PC-9 (cell line): ENCODE measurements at regions not wholly inside any gene's neighbourhood (a gene's known extent, or its start where the extent isn't known, plus 50 kb on each side); places are given as distances from the start of the nearest gene placed in this dataset.
A peak's percentile ranks its signal among the peaks of the same experiment; 100 is the strongest.

Experiments
- BruUV-seq: library from RNA; stranded (reverse); fragments of 400-500 nt; replicated peaks from 2 replicates; lab custom pipeline; 2021; lab: Mats Ljungman, UMichigan
- CTCF ChIA-PET: fragments of 300-600 bp; sonication (Branson Sonifier 250); formaldehyde crosslinking; loops from one replicate; lab custom pipeline; 2022; ENCODE audit warnings: antibody characterized with exemption; lab: Charles Lee
- POLR2A ChIA-PET: fragments of 300-600 bp; sonication (Branson Sonifier 250); formaldehyde crosslinking; loops from one replicate; lab custom pipeline; 2022; ENCODE audit warnings: antibody characterized with exemption; ENCODE audit not compliant: unreplicated experiment; lab: Charles Lee
- DNase-seq, 2 experiments: peaks; one replicate each; pipeline versions ENCODE4 v3.0.0 to v3.0.0-alpha.2; 2015 to 2022; ENCODE audit warnings: mixed read lengths in 1 of 2
- H2AFZ ChIP-seq: fragments of 200-600 bp; sonication (generic); 2 replicates; pipeline ENCODE4 v1.8.1; 2017; ENCODE audit warnings: antibody characterized with exemption
- H3F3A ChIP-seq: fragments of 200-600 bp; sonication (generic); 2 replicates; pipeline ENCODE4 v1.8.1; 2017; ENCODE audit warnings: antibody characterized with exemption, mild to moderate bottlenecking, low read depth; ENCODE audit not compliant: insufficient read depth
- H3K27ac ChIP-seq: fragments of 200-600 bp; sonication (generic); 2 replicates; pipeline ENCODE4 v1.6.1; 2016; ENCODE audit warnings: mixed run types
- H3K27me3 ChIP-seq: fragments of 200-600 bp; sonication (generic); 2 replicates; pipeline ENCODE4 v1.6.1; 2016; ENCODE audit warnings: low read depth, mixed run types; ENCODE audit not compliant: insufficient read depth
- H3K36me3 ChIP-seq: fragments of 200-600 bp; sonication (generic); 2 replicates; pipeline ENCODE4 v1.6.1; 2016; ENCODE audit warnings: low read depth, mixed run types
- H3K4me1 ChIP-seq: fragments of 200-600 bp; sonication (generic); replicated peaks from 2 replicates; pipeline ENCODE4 v1.6.1; 2016; ENCODE audit warnings: mixed run types; ENCODE audit not compliant: insufficient read depth
- H3K4me2 ChIP-seq: fragments of 200-600 bp; sonication (generic); 2 replicates; pipeline ENCODE4 v1.6.1; 2017; ENCODE audit warnings: mixed run types
- H3K4me3 ChIP-seq: fragments of 200-600 bp; sonication (generic); 2 replicates; pipeline ENCODE4 v1.6.1; 2016; ENCODE audit warnings: mixed run types
- H3K79me2 ChIP-seq: fragments of 200-600 bp; sonication (generic); 2 replicates; pipeline ENCODE4 v1.6.1; 2017; ENCODE audit warnings: low read depth, mixed run types
- H3K9me2 ChIP-seq: fragments of 200-600 bp; sonication (generic); 2 replicates; pipeline ENCODE4 v1.8.1; 2017; ENCODE audit warnings: mild to moderate bottlenecking; ENCODE audit not compliant: insufficient read depth
- H3K9me3 ChIP-seq: fragments of 200-600 bp; sonication (generic); 2 replicates; pipeline ENCODE4 v1.8.1; 2016; ENCODE audit warnings: low read depth; ENCODE audit not compliant: insufficient read depth
- H4K20me1 ChIP-seq: fragments of 200-600 bp; sonication (generic); 2 replicates; pipeline ENCODE4 v1.8.1; 2017; ENCODE audit not compliant: insufficient read depth
- CTCF ChIP-seq: fragments of 200-600 bp; sonication (generic); conservative IDR thresholded peaks from 2 replicates; pipeline ENCODE4 v1.6.1; 2017; ENCODE audit warnings: mixed run types, antibody characterized with exemption, mild to moderate bottlenecking, moderate library complexity
- EZH2 ChIP-seq: fragments of 200-600 bp; sonication (generic); IDR thresholded peaks from 2 replicates; pipeline ENCODE4 v1.8.0; 2017; ENCODE audit warnings: antibody characterized with exemption, low read depth
- intact Hi-C: fragments of 100-400 bp; cut with micrococcal nuclease; formaldehyde crosslinking; loops from one replicate; pipeline ENCODE4 v1.10.0; 2022; ENCODE audit not compliant: unreplicated experiment

- H3F3A ChIP-seq, result no peaks in the 10 kb centered on the region
- H3K27ac ChIP-seq, result no peak overlapping the region
- no TSS peak for BruUV-seq
- intact Hi-C loops, result no loop called here
- CTCF ChIA-PET, result no interaction called here
- no peaks in the 10 kb centered on the region for H3K4me1 ChIP-seq
- H3K27me3 ChIP-seq, result no peaks in the 10 kb centered on the region
- no peaks in the 10 kb centered on the region for H3K9me3 ChIP-seq
- no peak overlapping the region for H3K4me3 ChIP-seq
- H3K9me2 ChIP-seq, result no peaks in the 10 kb centered on the region
- no peaks in the 10 kb centered on the region for H3K36me3 ChIP-seq
- H4K20me1 ChIP-seq, result no peaks in the 10 kb centered on the region
- H2AFZ ChIP-seq, result no peak overlapping the region
- no peaks in the 10 kb centered on the region for H3K79me2 ChIP-seq
- no peak overlapping the region for H3K4me2 ChIP-seq
- POLR2A ChIA-PET, result no interaction called here
- no peak for DNase-seq
- TF ChIP-seq CTCF, result no peak
- TF ChIP-seq EZH2, result no peak
Measured at GRCh38 chr4:119797238-119797894, 168.8 kb upstream of the PDE5A start.

GRCh38 chr4:119795986-119796578 is 167.5 kb upstream of the PDE5A start:
- H3K27me3 ChIP-seq, result no peaks in the 10 kb centered on the region
- no peak overlapping the region for H3K4me3 ChIP-seq
- H3K9me2 ChIP-seq, result no peaks in the 10 kb centered on the region
- TF ChIP-seq CTCF (no peak), EZH2 (no peak)
- no peak overlapping the region for H3K27ac ChIP-seq
- intact Hi-C loops, result no loop called here
- no peaks in the 10 kb centered on the region for H3K36me3 ChIP-seq
- BruUV-seq, result no TSS peak
- no peak overlapping the region for H2AFZ ChIP-seq
- H3F3A ChIP-seq, result no peaks in the 10 kb centered on the region
- no peaks in the 10 kb centered on the region for H3K4me1 ChIP-seq
- H3K79me2 ChIP-seq, result no peaks in the 10 kb centered on the region
- no peak for DNase-seq
- ChIA-PET CTCF (no interaction called here), POLR2A (no interaction called here)
- H3K4me2 ChIP-seq, result no peak overlapping the region
- no peaks in the 10 kb centered on the region for H3K9me3 ChIP-seq
- H4K20me1 ChIP-seq, result no peaks in the 10 kb centered on the region

- H3K27ac ChIP-seq, result no peak overlapping the region
- no peaks in the 10 kb centered on the region for H3K9me2 ChIP-seq
- no peaks in the 10 kb centered on the region for H3K79me2 ChIP-seq
- H3K27me3 ChIP-seq, result no peaks in the 10 kb centered on the region
- H3K36me3 ChIP-seq, result no peaks in the 10 kb centered on the region
- H4K20me1 ChIP-seq, result no peaks in the 10 kb centered on the region
- TF ChIP-seq EZH2 (no peak), CTCF (no peak)
- ChIA-PET POLR2A (no interaction called here), CTCF (interaction anchor here (1.3 kb wide), 1 partner anchor 166 kb away, joined by 3 read pairs; the partner anchor contains the start of gene PDE5A)
- H3K4me1 ChIP-seq, result no peaks in the 10 kb centered on the region
- H3K4me3 ChIP-seq, result no peak overlapping the region
- no TSS peak for BruUV-seq
- DNase-seq, result peak in 1 of 2 experiments; percentile 54
- H3F3A ChIP-seq, result no peaks in the 10 kb centered on the region
- no peak overlapping the region for H3K4me2 ChIP-seq
- intact Hi-C loops, result no loop called here
- no peak overlapping the region for H2AFZ ChIP-seq
- H3K9me3 ChIP-seq, result no peaks in the 10 kb centered on the region
Measured at GRCh38 chr4:119794681-119795080, 166.1 kb upstream of the PDE5A start.
